Hematopoietic multipotent progenitor cell treated with erythropoietin and hydrocortisone succinate and interleukin-3 and kit ligand, for 4 days (in vitro differentiated cells): ENCODE measurements at regions not wholly inside any gene's neighbourhood (a gene's known extent, or its start where the extent isn't known, plus 50 kb on each side); places are given as distances from the start of the nearest gene placed in this dataset.

Experiments
- DNase-seq: peaks from one replicate; pipeline ENCODE4 v3.0.0-alpha.2; 2015

GRCh38 chr2:189268763-189269162, 89.2 kb upstream of the COL5A2 start:
- no peak for DNase-seq

- DNase-seq: no peak
Observed at GRCh38 chr2:189273734-189274133, 94.2 kb upstream of the COL5A2 start.

- DNase-seq: no peak
Observed at GRCh38 chr2:189274361-189274760, 94.8 kb upstream of the COL5A2 start.

- DNase-seq: no peak
Observed at GRCh38 chr2:189276277-189276676, 96.7 kb upstream of the COL5A2 start.

- no peak for DNase-seq
Observed at GRCh38 chr2:189281201-189281600, 101.6 kb upstream of the COL5A2 start.

GRCh38 chr2:189285349-189285748, 105.8 kb upstream of the COL5A2 start:
- no peak for DNase-seq

GRCh38 chr2:189285962-189286645, 106.5 kb upstream of the COL5A2 start:
- no peak for DNase-seq

- no peak for DNase-seq
Observed at GRCh38 chr2:189287363-189287762, 107.8 kb upstream of the COL5A2 start.

- peak; percentile 58 for DNase-seq
Observed at GRCh38 chr2:189287982-189288521, 108.5 kb upstream of the COL5A2 start.

GRCh38 chr2:189291460-189291859, 111.9 kb upstream of the COL5A2 start:
- no peak for DNase-seq

- DNase-seq: no peak
Observed at GRCh38 chr2:189293164-189293563, 113.6 kb upstream of the COL5A2 start.

GRCh38 chr2:189297446-189297845, 117.9 kb upstream of the COL5A2 start:
- no peak for DNase-seq

- DNase-seq: no peak
Observed at GRCh38 chr2:189298038-189298437, 118.5 kb upstream of the COL5A2 start.

GRCh38 chr2:189298481-189298880, 118.9 kb upstream of the COL5A2 start:
- DNase-seq: no peak

- no peak for DNase-seq
Observed at GRCh38 chr2:189299974-189300373, 120.4 kb upstream of the COL5A2 start.

GRCh38 chr2:189300916-189301315, 121.4 kb upstream of the COL5A2 start:
- no peak for DNase-seq

GRCh38 chr2:189302274-189302948, 122.8 kb upstream of the COL5A2 start:
- DNase-seq: no peak

- no peak for DNase-seq
Observed at GRCh38 chr2:189304360-189304759, 124.8 kb upstream of the COL5A2 start.

- DNase-seq: no peak
Observed at GRCh38 chr2:189305291-189305943, 125.9 kb upstream of the COL5A2 start.

GRCh38 chr2:189306525-189306924, 127.0 kb upstream of the COL5A2 start:
- DNase-seq: no peak

- no peak for DNase-seq
Observed at GRCh38 chr2:189308056-189308790, 128.7 kb upstream of the COL5A2 start.

- peak; percentile 9 for DNase-seq
Observed at GRCh38 chr2:189309331-189309730, 129.8 kb upstream of the COL5A2 start.

- DNase-seq: no peak
Observed at GRCh38 chr2:189312211-189312610, 129.1 kb upstream of the WDR75 start.
